HG02870 (cell line): ENCODE measurements at regions not wholly inside any gene's neighbourhood (a gene's known extent, or its start where the extent isn't known, plus 50 kb on each side); places are given as distances from the start of the nearest gene placed in this dataset.
"Not testable (repeated sequence)": the region's sequence is repeated elsewhere in the genome, so short reads cannot be mapped to it uniquely, and the experiment has no call there.

ENCODE experiments used
- ATAC-seq: cut with Tn5 transposase; IDR thresholded peaks from one replicate; pipeline ENCODE4 v1.9.1; 2021; ENCODE audit warnings: mild to moderate bottlenecking, moderate library complexity; ENCODE audit not compliant: unreplicated experiment

DNA sequence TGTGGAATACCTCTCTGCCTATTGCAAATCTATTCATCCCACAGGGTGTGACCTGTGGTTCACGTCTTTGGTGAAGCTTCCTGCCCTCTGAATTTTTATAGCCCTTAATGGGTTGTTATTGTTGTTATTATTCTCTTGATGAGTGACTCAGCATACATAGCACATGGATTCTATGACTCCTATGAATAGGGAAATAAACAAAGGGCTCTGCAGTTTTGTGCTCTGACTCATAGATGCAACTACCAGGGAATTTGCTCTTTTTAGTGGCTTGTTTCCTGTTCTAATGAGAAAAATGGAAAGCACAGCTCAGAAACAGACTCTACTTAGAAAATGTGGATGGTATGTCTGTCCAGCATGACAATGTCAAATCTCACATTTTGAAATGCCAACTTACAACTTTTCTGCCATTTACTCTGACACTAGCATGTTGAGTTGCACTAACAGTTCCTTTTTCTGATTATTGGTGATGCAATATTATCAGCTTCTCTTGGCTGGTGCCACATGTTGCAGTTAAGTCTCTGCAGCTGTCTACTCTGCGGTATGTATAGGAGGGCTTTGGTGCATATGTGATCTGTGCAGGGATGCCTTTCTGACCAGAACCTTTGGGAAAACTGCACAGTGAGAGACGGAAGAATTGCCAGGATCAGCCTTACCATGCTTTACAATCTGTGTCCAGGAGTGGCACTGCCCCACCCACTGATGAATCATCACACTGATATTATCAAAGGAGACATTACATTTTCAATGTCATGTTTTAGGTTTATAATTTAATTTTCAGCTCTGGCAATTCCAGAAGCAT, 996.4 kb upstream of the WWC1 start:
- no peak for ATAC-seq

DNA sequence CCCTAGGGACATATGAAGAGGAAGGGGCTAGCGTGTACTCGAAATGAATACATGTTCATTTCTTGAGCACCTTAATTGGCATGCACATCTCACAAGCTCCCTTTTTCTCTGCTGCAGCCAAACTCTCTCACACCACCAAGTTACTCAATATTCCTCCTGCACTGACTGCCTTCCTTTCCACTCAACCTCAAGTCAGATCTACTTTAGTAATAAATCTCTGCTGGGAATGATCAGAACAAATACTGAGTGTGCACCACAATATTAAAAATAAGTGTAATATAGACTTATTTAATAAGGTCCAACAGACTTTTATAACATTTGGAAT, 995.8 kb upstream of the WWC1 start:
- no peak for ATAC-seq

DNA sequence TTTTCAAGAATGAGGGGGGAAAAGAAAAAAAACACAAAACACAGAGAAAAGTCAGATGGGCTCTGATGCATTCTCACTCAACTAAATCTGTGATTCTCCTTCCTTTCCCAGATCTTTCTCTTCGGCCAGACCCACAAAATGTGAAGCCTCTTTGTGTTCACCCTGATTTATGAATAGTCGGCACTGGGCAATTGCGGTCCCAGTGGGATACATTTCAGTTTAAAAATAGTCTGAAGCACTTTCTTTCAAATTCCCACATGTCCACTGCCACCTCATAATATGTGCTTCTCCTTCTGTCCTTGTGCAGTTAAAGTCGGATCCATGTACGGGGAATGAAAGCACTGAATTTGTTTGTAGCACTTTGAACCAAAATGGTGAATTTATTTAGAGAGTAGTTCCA, 995.4 kb upstream of the WWC1 start:
- ATAC-seq, result no peak

DNA sequence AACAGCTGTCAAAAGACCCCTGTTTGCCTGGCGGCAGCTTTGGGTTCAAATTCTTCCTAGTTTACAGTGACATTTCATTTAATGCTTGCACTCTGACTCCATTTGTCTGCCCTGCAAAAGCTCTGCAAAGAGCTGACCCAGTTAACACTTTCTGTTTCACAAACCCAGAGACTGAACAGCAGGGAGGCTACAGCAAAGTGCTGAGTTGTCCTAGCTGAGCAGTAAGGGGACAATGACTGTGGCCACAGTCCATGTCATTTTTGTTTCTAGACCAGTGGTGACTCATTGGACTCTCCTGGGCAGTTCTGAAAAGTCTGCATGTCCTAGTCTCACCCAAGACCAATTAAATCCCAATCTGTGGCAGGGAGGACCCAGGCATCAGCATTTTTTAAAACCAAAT, 994.8 kb upstream of the WWC1 start:
- ATAC-seq, result no peak

DNA sequence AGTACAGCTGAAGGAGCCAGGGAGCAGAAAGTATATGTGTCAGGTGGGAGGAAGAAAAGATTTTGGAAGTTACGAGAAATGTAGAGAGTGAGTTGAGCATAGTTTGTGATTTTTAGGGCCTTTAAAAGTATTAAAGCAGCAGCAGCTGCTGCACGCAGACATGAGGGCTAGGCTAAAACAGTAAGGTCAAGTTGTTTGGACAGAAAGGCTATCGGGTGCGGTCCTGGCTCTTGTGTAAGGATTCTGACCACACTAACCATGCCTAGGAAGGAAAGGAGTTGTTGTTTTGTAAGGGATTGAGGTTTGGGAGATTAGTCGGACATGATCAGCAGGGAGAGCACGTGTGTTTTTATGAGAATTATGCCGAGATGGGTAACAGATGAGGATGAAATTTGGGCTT, 991.6 kb upstream of the WWC1 start:
- not testable (repeated sequence) for ATAC-seq

DNA sequence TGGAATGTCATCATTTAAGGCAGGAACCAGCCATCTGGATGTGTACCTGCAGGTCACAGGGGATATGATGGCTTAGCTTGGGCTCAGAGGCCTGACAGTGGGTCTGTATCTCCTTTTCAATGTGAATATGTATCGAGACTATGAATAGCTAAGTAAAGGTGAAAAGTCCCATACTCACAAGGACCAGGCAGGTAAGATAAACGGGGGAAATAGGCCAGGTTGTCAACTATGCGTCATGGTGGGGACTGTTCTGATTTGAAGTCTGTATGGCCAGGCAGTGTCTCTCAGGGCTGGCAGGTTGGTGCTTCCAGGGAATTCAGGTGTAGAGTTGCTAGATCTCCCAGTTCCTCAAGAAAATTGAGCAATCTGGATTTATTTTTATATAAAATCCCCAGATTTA, 987.9 kb upstream of the WWC1 start:
- ATAC-seq, result no peak

DNA sequence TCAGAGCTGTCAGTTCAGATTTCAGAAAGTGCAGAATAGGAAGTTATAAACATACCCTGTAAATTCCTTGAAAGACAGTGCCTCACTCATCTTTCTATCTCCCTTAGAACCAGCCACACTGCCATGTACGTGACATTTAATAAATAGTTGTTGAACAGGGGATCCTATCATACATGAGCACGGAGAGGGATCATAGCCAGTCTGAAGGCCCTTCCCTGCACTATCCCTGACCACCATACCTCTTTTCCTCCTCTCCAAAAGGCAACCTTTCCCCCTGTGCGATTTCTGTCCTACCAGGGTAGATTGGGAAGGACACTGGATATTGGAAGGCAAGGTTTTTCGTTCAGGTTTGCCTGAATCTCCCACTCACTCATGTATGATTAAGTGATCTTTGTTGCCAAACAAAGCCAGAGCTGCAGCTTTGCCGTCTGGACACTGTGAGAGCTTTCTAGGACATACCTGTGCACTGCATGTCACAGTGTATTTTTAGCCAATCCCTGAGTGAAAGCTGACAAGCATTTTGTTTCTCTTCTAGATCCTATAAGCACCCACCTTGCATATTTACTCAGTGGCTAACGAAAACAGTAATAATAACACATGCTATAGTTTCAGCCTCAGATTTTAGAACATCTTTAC, 986.5 kb upstream of the WWC1 start:
- no peak for ATAC-seq

DNA sequence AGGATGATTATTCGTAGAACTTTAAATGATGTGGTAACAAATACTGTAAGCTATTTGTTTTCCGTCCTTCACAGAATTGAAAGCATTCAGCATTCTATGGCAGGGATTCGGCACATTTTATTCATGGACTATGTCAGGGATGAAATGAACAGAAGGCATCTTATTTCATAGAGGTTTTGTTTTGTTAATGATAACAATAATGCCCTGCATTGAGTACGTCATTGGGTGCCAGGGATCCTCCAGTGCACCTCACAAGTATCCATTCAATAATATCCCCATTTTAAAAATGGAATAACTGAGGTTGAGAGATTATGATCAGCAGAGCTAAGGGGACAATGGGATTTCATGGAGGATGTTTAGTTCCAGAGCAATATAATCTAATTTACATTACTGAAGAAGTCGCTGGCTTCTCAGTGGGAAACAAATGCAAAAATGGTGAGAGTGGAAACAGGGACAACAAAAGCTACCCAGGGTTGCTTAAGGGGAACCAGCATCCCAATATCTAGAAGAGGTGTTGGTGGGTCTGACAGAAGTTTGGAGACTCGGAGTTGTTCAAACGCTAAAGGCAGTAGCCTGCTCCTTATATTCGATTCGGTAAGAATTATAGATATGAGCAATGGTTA, 985.7 kb upstream of the WWC1 start:
- no peak for ATAC-seq

DNA sequence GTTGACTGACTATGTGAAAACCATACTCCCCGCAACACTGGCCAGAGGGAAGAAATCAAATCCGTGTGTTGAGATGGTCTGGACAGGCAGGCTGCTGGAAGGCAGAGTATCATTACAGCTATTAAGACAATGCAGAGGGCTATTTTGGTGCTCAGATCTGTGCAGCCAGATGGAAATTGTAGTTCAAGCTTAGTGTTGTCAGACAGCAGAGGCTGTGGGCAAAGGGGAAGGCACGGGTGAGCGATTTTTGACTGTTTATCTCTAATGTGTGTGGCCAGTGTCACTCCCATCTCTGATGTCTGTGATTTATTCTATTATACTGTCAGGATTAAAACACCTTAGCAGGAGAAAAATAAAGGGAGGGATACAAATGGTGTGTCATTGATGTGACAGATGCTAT, 984.4 kb upstream of the WWC1 start:
- ATAC-seq, result no peak

DNA sequence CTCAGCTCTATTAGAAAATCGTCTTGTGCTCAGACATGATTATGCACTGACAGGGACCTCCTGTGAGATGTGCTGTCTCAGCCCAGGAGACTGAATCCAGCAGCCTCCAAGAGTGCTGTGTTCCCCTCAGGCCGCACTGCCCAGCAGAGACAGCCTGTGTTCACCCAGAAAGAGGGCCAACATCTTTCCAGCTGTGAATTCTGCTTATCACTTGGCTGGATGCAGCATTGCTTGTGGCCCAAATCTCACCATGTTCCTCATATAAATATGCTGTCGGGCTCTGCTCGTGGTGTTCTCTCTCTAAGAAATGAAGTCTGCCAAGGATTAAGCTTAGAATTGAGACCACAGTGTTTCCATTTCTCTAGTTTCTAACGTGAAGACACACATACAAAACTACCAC, 983.0 kb upstream of the WWC1 start:
- ATAC-seq, result no peak

DNA sequence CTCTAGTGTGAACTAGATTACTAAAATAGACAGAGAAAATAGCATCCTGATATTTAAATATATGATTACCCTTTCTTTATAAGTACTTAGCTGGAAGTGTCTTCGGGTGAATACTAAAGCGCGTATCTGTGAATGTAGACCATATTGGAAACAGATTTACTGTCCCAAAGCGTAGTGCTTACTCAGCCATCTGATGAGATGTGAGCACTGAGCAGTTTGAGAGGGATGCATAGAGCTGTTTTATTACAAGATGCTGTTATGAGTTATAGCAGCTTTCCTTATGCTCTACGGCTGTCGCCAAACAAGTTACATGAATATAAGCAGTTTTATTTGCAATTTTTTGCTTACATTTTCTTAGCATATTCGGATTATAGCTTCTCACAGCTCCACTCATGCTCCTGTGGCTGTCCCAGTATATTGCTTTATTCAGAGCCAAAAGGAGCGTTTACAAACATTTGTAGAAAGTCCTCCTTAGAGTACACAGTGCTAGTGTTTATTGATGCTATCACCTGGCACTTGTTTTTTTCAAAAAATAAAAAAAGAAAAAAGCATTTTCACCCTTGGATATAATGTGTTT, 981.4 kb upstream of the WWC1 start:
- ATAC-seq, result no peak

DNA sequence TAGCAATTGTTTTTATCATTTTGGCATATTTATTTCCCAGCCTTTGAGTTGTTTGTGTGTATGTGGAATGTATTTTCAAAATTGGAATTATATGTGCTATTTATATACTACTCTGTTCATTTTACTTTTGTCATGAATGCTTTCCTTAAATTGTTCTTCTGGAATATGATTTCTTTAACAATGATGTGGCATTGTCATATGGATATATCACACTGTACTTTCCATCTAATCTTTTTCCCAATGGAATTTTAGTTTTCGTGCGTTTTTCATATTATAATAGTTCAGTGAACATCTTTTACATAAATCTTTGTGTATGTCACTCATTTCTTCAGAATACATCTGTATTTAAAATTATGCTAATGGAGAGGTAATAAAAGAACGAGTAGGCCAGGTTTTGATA, 980.1 kb upstream of the WWC1 start:
- no peak for ATAC-seq

DNA sequence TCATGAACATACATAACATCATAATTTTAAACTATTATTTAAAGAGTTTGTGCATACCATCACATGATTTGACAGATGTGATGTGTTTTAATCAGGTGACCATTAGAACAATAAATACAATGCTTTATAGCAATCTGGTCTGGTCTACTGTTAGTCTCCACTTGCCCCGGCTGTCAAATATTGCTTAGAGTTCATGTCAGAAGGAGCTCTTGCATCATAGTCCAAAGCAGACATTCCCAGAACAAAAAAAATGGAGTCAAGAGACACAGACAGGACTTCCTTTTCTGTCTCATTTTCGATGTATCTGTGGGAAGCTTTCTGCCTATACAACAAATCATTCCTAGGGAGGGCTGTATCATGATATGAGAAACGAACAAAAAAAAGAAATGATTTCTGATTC, 979.2 kb upstream of the WWC1 start:
- ATAC-seq, result no peak

DNA sequence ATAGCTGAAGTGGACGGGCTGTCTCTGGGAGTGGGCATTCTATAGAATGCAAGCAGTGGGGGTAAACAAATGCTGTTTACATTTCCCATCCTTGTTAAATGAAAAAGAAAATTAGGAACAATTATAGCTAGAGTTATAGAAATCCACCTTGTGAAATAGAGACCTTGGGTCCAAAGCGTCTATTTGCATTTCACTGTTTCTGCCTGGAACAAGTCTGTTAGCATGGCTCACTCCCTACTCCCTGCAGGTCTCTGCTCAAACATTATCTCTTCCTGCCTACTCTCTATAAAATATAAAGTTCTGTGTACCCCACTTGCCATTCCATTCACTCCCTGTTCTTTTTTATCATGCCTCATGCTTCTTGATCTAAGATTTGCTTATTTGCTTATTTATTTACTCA, 975.7 kb upstream of the WWC1 start:
- no peak for ATAC-seq

DNA sequence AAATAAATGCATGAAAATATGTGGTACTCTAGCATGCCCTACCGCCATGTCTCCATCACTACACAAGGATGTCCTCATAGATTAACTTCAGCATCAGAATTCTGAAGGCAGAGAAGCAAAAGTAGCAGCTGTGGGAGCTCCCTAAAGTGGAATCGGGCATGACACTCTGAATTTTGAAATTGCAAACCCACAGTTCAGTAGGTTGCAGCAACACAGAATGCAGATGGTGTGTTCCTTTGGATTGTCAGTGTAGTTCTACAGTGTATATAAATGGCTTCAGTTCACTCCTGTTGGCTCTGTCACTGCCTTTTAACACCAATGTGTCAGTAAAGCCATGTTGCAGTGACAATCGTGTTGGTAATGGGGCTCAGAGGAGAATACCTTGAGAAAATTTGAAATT, 973.6 kb upstream of the WWC1 start:
- no peak for ATAC-seq

DNA sequence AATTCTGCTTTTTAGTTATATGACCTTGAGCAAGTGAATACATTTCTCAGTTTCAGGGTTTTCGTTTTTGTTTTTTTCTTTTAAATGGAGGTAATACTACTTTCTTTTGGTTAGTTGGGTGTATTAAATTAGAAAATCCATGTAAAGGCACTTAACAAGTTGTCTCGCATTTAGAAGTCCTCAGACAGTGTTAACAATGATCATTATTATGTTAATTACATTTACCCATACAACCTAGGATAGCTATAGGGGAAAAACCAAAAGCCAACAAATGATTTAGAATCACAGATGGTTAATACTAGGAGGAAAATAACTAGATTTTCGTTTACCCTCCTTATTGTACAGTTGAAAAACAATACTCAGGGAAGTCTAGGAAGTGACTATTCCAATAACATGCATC, 972.2 kb upstream of the WWC1 start:
- ATAC-seq, result no peak

DNA sequence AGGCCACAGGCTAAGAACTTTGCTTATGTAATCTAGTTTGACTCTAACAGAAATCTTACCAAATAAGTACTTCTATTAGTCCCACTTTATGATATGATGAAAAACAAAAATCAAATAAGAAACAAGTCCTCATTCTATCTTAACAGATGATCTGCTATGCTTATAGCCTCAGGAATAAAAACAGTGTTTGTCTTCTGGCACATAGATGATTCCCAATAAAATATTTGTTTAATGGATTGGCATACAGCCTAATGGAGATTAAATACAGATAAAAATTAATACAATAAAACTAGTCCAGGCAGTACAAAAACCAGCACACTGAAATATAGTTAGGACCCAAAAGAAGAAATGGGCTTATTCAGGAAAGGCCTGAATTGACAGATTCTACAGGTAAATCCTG, 971.4 kb upstream of the WWC1 start:
- no peak for ATAC-seq

DNA sequence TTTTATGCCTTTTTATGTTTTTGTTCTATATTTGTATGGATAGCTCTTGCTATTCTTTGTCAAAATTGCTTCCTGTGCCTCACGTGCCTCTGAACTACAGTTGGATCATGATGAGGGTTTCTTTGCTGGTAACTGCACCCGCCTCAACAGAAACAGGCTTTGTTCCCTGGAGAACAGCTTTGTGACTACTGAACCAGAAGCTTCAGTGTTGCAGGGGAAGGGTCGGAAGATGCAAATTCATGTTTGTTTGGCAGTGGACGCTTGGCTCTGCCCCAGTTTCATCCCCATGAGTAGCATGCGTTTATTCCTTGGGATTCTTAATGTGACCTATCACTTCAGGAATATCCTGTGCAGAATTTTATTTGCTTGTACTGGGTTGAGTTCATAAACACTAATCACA, 959.1 kb upstream of the WWC1 start:
- ATAC-seq, result no peak

DNA sequence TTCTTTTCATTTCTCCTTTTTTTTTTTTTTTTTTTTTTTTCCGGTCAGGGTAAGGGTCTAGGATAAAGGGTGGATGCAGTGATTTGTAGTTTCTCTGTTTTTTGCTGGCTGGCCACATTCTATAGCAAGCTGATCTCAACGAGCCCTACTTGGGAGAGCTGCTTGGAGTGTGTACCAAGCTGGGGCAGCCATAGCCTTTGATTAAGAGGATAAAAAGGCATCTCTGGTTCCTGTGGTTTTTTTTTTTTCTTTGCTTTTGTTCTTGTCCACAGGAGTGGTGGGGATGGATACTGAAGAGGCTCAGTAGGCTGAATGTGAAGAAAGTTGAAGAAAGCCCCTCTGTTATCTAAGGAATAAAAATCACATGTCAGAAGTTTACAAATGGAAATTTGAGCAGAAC, 955.3 kb upstream of the WWC1 start:
- no peak for ATAC-seq

DNA sequence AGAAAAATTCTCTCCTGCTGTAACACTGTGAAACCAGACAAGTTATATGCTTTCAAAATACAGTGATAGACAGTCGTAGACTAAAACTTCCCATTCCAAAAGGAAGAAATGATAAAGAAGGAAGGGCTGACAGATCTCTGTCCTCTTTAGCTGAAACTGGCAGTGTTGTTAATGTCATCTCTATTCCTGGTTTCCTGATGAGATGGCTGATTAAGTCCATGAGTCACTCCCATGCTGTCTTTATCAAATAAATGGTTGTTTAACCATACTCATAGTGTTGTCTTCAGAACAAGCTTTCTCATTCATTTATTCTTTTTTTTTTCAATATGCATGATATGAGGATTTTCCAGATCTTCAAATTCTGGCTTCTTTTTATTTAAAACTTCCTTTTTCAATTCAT, 952.2 kb upstream of the WWC1 start:
- ATAC-seq, result no peak

DNA sequence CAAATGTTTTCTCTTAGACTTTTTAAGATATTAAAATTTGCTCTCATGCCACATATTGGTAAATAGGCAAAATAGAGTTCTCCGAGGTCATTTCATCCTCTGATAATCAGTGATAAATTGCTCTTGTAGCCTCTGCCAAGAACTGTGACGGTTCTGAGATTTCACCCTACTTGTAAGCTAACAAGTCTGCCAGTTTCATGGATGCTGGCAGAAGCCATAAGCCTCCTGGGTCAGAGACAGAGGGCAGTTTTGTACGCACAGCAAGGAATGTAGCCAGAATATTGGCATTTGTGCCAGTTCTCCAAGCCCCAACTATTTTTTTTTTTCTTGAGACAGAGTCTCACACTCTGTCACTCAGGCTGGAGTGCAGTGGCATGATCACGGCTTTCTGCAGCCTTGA, 945.0 kb upstream of the WWC1 start:
- no peak for ATAC-seq

DNA sequence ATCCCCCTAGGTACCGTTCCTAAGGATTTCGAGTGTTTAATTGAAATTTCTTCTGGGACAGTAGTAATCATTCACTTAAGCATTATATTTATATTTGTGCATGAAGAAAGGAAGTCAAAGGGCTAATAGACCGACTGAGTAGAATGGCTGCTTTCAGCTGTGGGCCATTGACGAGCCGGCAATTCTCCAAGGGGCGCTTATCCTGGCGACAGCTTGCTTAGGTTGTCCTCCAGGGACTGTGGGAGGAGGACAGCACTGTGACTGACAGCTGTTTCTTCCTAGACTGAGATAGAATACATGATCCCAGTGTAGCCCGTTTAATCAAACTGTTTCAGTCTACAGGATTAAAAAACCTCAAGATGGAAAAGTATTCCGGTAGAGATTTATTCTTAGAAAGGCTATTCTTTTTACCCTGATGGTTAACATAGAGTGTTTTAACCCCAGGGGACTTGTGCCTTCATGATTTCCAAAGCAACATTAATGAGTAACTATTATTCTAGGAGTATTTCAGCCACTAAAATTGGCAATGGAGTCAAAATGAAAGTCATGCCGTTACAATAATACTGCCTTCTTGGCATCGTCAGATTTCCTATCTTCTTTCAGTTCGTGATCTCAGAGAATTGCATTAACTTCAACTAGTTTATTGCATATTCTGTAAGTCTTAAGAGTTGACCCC, 943.1 kb upstream of the WWC1 start:
- no peak for ATAC-seq
